CD4-positive, alpha-beta T cell treated with Interleukin-12 subunit alpha and Interleukin-12 subunit beta, for 1 hour (primary cell): ENCODE measurements at regions not wholly inside any gene's neighbourhood (a gene's known extent, or its start where the extent isn't known, plus 50 kb on each side); places are given as distances from the start of the nearest gene placed in this dataset.

Experiments
- DNase-seq: peaks from one replicate; pipeline ENCODE4 v3.0.0-alpha.2; 2020

DNA sequence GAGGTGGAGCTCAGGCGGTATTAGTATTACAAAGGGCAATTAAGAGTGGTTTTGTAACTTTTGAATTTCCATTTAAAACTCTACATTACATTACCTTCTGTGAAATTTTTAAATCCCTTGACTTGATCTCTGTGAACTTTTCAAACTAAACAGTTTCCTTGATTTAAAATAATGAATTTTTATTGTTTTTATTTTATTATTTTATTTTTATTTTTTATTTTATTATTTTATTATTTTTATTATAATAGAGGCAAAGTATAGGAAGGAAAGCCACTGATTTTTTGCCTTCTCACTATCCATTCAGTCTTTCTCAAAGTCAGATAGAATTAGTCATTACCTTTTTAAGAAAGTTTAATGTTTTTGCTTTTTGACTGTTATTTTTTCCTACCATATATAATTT, 1248.1 kb upstream of the SLC10A2 start:
- DNase-seq, result no peak

DNA sequence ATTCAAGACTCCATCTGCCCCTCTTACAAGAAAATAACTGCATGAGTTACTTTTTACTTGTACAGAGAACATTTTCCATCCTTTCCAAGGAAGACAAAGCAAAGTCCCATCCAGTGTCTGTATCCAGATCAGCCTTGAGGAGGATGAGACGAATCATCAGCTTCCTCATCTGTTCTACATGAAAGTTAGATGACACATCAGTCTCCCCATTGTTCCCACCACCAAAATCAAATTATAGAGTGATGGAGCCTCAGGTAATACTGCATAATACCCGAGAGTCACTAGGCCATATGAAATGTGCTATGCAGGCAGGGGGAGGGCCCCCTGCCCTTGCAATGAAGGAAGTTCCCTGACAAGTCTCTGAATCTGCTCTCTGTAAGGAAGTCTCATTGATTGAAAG, 1244.6 kb upstream of the SLC10A2 start:
- no peak for DNase-seq

DNA sequence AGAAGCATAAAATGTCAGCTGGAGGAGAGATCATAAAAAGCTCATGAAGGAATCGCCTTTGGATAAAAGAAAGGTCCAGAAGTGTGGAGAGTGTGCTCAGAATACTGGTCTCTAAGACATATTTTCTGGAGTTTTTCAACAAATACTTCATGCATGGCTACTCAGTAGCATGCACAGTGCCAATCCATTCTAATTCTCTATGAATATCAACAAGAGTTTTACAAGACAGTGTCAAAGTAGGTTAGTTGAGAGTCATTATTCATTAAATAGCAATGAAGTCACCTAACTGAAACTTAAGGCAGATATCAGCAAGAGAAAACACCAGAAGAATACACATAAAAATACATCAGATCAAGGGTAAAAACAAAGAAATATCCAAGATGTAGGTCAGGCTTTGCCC, 1243.2 kb upstream of the SLC10A2 start:
- no peak for DNase-seq

DNA sequence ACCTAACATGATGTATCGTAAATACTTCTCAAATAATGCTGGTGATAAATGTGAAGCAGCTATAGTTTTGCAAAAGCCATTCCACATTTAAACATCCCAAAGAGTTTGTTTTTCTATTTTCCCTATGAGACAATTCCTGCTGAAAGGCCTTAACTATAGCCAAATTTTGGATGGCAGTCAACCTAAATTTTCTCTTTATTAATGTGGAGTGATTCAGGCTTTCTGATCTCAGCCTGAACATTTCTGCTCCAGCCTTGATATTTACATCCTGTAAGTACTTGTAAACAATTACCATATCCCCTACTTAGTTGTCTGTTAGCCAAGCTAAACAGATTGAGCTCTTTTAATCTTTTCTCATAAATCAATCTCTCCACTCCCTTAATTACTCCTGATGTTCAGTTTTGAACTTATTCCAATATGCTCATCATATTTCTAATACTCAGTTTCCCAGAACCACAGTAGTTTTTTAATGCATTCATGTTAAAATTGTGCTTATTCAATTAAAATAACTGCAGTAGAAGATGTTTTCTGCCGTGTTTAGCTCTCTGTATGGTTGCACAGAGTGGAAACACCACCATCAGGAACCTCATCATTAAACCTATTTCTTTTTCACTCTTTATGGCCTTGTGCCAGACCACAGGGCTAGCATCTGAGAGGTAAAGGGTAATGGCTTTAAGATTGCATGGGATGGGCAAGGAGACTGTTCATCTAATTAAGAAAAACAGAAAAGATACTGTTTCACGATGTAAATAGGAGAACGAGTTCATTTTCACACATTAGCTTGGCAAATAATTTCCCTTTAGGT, 1235.2 kb upstream of the SLC10A2 start:
- no peak for DNase-seq

DNA sequence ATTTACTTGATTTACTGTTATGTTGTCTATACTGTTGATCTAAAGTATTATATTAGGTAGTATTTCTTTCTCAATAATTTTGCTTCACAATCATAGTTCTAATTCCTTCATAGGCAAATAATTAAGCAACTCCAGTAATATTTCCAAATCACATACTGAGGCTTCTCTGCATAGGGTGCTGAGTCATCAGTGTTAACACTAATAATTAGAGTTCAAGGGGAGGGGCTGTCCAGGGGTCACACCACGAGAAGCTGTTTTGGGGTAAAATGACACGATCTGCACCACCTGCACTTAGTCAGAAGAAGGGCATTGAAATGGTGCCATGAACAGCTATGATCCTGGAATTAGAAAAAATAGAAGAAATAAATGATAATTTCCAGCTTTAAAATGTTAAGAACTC, 1230.9 kb upstream of the SLC10A2 start:
- DNase-seq, result no peak

DNA sequence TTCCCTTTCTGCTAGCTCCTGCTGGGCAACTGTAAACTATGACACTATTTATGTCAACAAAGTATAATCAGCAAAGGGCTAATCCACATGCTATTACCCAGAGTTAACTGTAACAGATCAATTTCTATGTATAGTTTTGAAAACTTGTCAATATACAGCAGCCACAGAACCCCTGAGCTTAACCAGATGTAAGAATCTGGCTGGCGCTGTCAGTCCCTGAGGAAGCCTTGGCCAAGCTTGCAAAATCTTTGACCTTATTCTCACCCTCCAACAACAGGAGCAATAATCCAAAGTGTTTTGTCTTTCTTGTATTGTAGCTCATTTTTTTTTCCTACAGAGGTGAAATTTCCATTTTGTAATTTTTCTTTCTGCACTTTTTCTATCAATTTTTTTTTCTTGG, 1230.1 kb upstream of the SLC10A2 start:
- DNase-seq, result no peak

DNA sequence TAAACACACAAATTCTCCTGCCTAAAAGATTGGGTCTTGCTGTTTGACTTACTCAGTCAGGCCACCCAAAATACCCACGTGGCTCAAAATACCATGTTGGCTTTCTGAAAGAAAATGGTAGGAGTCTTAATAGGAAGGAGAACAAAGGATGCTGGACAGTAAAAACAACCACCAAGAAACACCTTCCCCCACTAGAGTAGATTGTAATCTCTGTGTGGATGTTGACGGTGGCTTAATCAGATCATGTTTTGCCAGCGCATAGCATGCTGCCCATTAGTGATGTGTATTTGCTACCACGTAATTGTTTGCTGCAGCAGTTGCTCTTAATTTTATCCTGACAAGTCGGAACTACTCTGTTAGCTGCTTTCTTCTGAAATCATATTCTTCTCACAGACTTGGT, 1229.3 kb upstream of the SLC10A2 start:
- DNase-seq, result no peak

DNA sequence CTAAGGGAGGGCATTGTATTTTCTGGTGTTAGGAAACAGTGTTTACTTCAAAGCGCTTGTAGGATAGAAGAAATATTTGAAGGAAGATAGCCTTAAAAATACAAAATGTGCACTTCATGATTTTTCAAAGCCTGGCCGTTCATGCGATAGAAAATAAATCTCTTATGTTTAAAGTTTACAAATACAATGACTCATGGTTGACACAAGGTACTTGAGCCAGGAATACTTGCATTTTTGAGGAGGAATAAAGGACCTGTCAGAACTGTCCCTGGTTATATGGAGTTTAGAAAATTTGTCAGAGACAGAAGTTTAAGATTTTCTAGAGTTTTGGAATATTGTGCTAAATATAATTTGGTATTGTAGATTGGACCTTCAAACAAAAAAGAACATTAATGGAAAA, 1223.2 kb upstream of the SLC10A2 start:
- no peak for DNase-seq

DNA sequence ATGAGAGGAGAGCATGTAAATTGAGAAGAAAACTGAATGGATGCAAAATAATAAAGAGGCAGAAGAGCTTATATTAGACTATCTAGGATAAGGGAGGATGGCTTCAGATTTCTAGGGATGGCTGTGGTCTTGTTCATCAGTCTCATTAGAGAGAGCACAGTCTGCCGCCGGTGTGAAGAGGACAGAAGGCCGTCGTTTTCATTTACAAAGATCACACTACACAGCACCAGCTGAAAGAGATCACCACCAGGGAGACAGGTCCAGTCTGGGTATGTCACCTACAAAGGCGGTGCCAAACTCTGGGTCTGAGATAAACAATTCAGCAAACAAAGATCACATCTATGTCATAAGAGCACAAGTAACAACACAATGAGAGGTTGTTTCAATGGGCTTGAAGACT, 1222.3 kb upstream of the SLC10A2 start:
- DNase-seq, result no peak

DNA sequence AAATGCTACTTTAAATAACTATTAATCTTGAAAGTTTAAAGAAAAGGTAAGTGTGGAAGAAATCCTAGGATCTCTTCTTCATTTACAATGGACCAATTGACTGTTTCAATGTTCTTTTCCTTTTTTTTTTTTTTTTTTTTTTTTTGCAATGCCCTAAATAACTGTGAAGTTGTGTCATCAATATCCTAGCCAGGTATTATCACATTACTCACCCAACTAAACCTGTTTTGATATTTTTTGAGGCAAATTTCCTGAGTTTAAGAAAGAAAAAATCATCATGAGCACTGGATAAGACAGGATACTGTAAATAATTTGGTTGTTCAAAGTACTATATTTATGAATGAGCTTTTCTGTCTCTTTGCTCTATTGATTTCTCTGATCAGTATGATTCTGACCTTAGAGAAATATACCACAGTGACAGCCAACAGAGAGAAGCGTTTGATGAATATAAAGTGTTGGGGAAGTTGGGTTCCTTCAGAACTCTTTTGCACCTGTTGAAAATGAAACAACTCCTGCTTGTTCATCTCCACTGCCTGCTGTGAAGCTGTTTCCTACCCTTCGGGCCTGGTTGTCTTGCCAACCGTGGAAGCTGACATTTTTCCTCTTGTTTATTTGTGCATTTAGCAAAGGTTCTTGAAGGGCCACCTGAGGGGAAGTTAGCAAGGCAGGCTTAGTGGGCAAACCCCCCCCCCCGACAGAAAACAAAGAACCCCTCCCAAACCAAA, 1220.5 kb upstream of the SLC10A2 start:
- DNase-seq, result no peak

DNA sequence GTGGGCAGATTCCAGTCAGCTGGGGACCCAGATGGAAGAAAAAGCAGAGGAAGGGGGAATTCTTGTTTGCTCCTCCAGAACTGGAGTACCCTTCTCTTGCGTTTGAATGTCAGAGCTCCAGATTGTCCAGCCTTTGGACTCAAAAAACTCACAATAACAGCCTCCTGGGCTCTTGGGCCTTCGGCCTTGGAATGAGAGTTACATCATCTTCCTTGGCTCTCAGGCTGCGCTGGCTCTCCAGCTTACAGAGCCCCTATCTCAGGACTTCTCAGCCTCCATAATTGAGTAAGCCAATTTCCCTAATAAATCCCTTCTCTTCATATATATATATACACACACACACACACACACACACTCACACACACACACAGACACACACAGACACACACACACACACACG, 1215.7 kb upstream of the SLC10A2 start:
- no peak for DNase-seq

DNA sequence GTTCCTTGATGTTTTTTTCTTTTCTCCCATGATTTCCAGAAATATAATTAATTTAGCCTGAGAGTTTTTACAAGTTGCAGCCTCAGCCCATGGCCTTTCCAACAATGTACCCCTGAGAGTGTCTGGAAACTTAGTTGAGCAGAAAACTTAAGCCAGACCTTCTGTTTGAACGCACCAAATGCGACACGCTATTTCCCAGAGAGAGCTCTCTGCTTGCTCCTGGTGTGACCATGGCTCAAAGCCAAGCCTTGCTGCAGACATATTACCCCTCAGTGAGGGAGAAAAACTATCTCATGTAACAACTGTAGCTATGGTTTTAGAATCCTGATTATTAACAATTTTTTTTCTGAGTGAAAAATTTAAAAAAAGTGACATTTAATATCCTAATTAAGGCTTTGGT, 1204.5 kb upstream of the SLC10A2 start:
- no peak for DNase-seq

DNA sequence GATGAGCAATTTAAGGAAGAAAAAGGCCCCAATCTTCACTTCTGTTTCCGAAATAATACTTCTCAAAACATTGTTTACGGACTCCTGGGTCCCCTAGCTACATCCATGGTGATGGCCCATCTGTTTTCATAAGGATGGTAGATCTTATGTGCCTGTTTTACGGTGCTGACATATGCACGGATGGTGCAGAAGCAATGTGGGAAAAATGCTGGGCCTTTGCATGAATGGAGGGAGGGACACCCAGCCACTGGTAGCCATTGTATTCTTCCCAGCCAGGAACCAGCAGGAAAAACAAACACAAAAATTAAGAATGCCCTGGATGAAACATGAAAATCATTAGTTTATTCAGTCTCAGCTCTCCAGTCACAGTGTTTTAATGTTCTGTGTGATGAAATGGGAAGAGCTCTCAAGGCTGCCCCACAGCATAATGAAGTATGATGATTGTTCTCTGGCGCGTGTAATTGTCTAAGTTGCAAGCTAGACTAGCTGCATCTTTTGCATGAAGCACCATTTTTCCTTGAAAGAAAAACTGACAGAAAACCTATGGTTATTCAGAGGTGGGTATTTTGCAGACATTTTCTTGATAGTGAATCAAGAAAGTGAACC, 1201.1 kb upstream of the SLC10A2 start:
- DNase-seq, result no peak

DNA sequence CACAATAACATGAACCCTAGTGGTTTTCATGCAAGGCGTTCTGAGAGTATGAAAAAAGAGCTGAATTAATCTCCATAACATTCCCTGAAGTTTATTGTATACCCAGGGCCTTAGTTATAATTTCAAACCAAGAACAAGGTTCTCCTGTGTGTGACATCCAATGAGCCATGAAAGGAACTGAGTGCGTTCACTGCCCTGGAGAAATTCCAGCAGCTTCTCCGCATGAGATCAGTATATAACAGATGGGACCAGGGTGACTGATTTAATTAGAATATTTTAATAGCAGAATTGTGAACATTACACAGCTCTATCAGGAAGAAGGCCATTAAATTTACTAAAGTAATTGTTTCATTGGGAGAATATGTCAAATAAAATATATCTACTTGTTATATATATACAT, 1190.5 kb upstream of the SLC10A2 start:
- no peak for DNase-seq

DNA sequence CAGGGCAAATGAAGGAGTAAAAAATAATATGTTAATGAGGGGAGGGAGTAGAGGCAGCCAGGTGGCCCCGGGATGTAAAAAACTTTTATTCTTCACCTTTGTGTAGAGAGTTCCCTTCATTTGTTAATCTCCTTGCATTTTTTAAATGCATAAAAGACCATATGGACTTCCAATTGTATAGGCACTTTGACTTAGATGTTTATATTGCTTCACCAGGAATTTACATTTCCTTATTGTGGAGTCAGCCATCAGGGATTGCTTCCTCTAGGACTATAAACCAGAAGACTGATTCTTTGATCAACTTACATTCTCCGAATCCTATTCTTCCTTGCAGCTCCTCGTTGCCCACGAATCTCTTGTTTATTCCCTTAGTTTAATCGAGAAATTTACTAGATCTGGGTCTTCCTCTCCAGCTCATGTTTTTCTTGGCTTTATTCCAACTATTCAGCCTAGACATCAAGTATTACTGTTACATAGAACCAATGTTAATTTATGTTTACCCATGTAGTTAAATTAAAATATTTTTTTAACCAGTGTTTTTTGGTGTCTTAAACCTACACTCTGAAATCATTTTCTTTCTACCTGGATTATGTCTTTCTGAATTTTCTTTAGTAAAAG, 1187.0 kb upstream of the SLC10A2 start:
- DNase-seq, result no peak

DNA sequence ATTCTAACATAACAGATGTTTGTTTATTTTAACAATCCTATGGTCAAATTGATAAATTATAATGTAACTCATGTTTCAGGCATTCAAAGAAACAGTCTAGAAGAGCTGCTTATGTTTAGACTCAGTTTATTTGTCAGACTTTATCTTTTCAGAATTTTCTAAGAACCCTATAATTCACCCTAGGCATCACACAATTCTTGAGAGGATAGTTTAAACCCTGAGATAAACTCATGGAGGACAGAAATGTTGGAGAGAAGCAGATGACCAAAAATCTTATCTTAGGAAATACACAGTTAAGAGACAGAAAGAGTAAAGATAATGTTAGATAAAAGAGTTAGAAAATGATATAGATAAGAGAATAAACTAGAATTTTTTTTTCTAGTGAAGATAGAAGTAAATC, 1185.7 kb upstream of the SLC10A2 start:
- DNase-seq, result no peak

DNA sequence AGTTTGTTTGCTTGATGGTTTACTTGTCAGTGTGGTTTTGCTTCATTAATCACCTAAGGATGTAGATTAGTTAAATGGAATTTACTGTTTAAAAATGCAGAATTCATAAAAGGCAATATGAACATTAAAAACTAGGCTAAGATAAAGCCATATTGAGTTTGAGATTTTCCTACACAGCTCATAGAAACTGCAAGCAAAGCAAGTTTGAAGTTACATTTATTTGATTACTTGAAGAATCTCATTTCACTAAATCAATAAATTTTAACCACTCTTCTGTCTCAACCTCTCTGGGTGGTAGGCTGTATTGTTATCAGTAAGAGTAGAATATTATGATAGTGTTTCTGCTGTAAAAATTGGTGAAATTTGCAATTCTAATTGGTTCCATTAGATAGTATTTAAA, 1180.7 kb upstream of the SLC10A2 start:
- no peak for DNase-seq

DNA sequence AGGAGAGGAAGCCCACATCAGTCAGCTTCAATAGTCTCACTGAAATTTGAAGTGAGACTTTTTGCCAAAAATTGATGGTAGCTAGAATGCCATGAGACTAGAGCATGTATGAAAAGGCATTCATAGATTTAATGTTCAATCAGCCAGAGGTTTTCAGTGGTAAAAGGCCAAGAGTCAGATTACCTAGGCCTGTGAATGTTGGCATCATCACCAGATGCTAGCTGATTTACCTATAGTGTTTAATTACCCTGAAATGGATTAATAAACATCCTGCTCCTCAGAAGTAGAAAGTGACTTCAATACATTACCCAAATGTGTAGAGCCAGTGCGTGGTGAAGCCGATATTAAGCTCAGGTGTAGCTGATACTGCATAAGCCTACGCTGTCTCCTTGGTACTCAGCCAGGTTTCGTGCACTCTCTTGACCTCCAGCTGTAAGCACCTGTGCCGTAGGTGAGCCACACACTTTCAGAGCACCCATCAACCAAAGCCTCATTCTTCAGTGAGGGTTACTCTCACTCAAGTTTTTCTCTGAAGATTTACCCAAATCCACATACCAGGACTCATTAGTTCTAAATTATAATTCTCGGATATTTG, 1140.3 kb upstream of the SLC10A2 start:
- DNase-seq, result no peak

DNA sequence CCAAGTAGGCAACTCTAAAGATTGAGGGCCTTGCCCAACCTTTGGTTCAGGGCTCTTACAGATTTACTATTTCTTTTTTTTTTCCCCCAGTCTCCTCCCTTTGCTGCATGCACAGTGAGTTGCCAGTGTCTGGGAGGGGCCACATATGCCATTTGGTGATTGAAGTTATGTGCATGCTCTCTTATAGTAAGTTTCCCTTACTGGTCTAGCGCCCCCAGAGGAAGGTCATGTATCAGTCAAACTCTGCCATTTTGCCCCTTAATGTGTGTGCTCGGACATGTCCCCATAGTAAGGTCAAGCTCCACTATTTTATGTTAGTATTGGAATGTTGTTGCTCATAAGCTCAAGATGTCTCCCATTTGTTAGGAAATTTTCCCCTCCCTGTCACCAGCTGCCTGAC, 1138.0 kb upstream of the SLC10A2 start:
- no peak for DNase-seq

DNA sequence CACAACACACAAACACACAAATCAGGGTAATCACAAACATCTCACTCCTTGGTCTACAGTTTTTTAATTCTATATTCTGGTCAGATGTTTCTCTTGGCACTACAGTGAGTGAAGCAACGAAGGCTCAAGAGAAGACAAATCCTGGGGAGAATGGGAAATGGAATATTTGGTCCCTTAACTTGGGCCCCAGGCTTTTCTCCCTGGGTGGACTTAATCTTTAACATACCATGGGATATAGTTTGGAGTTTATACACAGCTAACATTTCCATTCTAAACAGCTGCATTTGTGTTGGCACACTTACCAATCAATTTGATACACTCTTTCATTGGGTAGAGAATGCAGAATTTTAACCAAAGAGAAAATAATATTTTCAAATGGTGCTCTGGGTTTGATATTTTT, 1132.6 kb upstream of the SLC10A2 start:
- DNase-seq, result no peak

DNA sequence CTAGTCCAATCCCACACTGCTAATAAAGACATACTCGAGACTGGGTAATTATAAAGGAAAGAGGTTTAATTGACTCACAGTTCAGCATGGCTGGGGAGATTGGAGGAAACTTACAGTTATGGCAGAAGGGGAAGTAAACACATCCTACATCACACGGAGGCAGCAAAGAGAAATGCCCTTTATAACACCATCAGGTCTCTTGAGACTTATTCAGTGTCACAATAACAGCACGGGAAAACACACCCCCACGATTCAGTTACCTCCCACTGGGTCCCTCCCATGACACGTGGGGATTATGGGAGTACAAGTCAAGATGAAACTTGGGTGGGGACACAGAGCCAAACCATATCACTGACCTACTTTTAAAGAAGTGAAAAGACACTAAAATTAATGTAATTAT, 1130.4 kb upstream of the SLC10A2 start:
- no peak for DNase-seq

DNA sequence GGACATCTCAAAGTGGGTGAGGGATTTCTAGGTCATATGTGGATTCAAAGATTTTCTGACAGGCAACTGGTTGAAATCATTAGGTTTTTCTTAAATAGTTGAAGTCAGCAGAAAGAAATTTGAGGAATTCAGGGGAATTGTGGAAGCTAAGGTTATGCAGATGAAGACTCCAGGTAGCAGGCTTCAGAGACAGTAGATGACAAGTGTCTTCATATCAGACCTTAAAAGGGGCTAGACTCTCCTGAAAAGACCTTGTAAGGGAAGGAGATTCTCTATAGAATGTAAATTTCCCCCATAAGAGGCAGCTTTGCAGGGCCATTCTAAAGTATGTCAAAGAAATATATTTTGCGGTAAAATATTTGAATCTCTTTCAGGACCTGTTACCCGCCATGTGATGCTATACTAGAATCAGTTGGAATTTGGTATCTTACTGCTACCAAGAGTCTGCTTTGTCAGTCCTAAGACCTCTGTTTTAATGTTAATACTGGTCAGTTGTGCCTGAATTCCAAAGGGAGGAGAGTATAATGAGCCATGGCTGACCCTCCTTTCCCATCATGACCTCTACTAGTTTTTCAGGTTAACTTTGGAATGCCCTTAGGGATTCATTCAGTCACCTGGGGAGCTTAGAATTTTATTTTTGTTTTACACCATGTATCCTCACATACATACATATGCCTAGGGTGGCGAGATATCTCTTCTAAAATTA, 1115.5 kb upstream of the SLC10A2 start:
- DNase-seq, result no peak
